Neural cell (in vitro differentiated cells): ENCODE measurements at regions not wholly inside any gene's neighbourhood (a gene's known extent, or its start where the extent isn't known, plus 50 kb on each side); places are given as distances from the start of the nearest gene placed in this dataset.

Source experiments
- H2AFZ ChIP-seq: fragments of 200-600, 300-800 bp; sonication (generic), shearing (Covaris generic); 2 replicates; pipeline ENCODE4 v1.6.0; 2014; ENCODE audit warnings: low read depth, mild to moderate bottlenecking, antibody characterized with exemption, low read length, moderate library complexity
- H3F3A ChIP-seq: fragments of 200-600 bp; shearing (Covaris generic); 2 replicates; pipeline ENCODE4 v1.6.1; 2016; ENCODE audit warnings: mild to moderate bottlenecking, moderate library complexity, mixed read lengths, antibody characterized with exemption, low read length; ENCODE audit not compliant: insufficient read depth, poor library complexity, severe bottlenecking
- H3K27ac ChIP-seq: fragments of 200-600, 300-800 bp; sonication (generic), shearing (Covaris generic); 2 replicates; pipeline ENCODE4 v1.5.1; 2014; ENCODE audit warnings: mild to moderate bottlenecking, low read length, moderate library complexity
- H3K27me3 ChIP-seq: fragments of 300-800, 200-600 bp; sonication (generic), shearing (Covaris generic); 2 replicates; pipeline ENCODE4 v1.6.0; 2014; ENCODE audit warnings: mild to moderate bottlenecking, low read depth, low read length, moderate library complexity; ENCODE audit not compliant: insufficient read depth
- H3K36me3 ChIP-seq: fragments of 300-800, 200-600 bp; sonication (generic), shearing (Covaris generic); 2 replicates; pipeline ENCODE4 v1.5.1; 2014; ENCODE audit warnings: mild to moderate bottlenecking, antibody characterized with exemption, low read length, moderate library complexity; ENCODE audit not compliant: insufficient read depth
- H3K4me2 ChIP-seq: fragments of 300-800, 200-600 bp; sonication (generic), shearing (Covaris generic); 2 replicates; pipeline ENCODE4 v1.6.0; 2014; ENCODE audit warnings: mild to moderate bottlenecking, low read length
- H3K4me3 ChIP-seq: fragments of 300-800, 200-600 bp; sonication (generic), shearing (Covaris generic); 2 replicates; pipeline ENCODE4 v1.5.1; 2014; ENCODE audit warnings: mild to moderate bottlenecking, low read length, moderate library complexity
- H3K79me2 ChIP-seq: fragments of 200-600 bp; shearing (Covaris generic); replicated peaks from 2 replicates; pipeline ENCODE4 v1.6.0; 2014; ENCODE audit warnings: mild to moderate bottlenecking, low read length, moderate library complexity; ENCODE audit not compliant: insufficient read depth
- H3K9ac ChIP-seq: fragments of 300-800, 200-600 bp; sonication (generic), shearing (Covaris generic); 2 replicates; pipeline ENCODE4 v1.6.1; 2016; ENCODE audit warnings: mild to moderate bottlenecking, low read length, mixed read lengths
- H3K9me2 ChIP-seq: fragments of 200-600 bp; shearing (Covaris generic); 2 replicates; pipeline ENCODE4 v1.6.1; 2016; ENCODE audit warnings: mild to moderate bottlenecking, low read length, mixed read lengths; ENCODE audit not compliant: insufficient read depth
- H3K9me3 ChIP-seq: fragments of 200-600, 300-800 bp; sonication (generic), shearing (Covaris generic); 2 replicates; pipeline ENCODE4 v1.6.1; 2016; ENCODE audit warnings: mild to moderate bottlenecking, mixed run types, low read length, moderate library complexity, mixed read lengths
- H4K20me1 ChIP-seq: fragments of 200-600 bp; shearing (Covaris generic); 2 replicates; pipeline ENCODE4 v1.6.1; 2016; ENCODE audit warnings: mild to moderate bottlenecking, mixed run types; ENCODE audit not compliant: insufficient read depth
- EP300 ChIP-seq: fragments of 450-650 bp; conservative IDR thresholded peaks from 2 replicates; pipeline ENCODE4 v1.6.1; 2014; ENCODE audit warnings: antibody characterized with exemption, mild to moderate bottlenecking, moderate library complexity; ENCODE audit not compliant: poor library complexity, severe bottlenecking
- EZH2 ChIP-seq: fragments of 200-600, 300-800 bp; shearing (Covaris generic), sonication (generic); IDR thresholded peaks from 2 replicates; pipeline ENCODE4 v1.6.1; 2014; ENCODE audit warnings: antibody characterized with exemption, low read length, borderline replicate concordance, mild to moderate bottlenecking; ENCODE audit not compliant: insufficient read depth, poor library complexity, severe bottlenecking
- MXI1 ChIP-seq: fragments of 450-650 bp; conservative IDR thresholded peaks from 2 replicates; pipeline ENCODE4 v1.6.1; 2014; ENCODE audit warnings: antibody characterized with exemption, mild to moderate bottlenecking; ENCODE audit not compliant: poor library complexity, severe bottlenecking
- POLR2AphosphoS5 ChIP-seq: IDR thresholded peaks from 2 replicates; pipeline ENCODE4 v1.6.1; 2012
- RAD21 ChIP-seq: fragments of 450-650 bp; conservative IDR thresholded peaks from 2 replicates; pipeline ENCODE4 v1.6.1; 2014; ENCODE audit warnings: antibody characterized with exemption, mild to moderate bottlenecking, moderate library complexity
- SMC3 ChIP-seq: fragments of 450-650 bp; conservative IDR thresholded peaks from 2 replicates; pipeline ENCODE4 v1.6.1; 2014; ENCODE audit warnings: antibody characterized with exemption, mild to moderate bottlenecking, moderate library complexity; ENCODE audit not compliant: poor library complexity
- TAF1 ChIP-seq: IDR thresholded peaks from 2 replicates; pipeline ENCODE4 v1.6.1; 2012; ENCODE audit warnings: low read depth
- TF ChIP-seq, protein P1 (sequence below): fragments of 450-650 bp; IDR thresholded peaks from 2 replicates; pipeline ENCODE4 v1.5.1; 2014; ENCODE audit warnings: antibody characterized with exemption, mild to moderate bottlenecking, moderate library complexity; ENCODE audit not compliant: poor library complexity, severe bottlenecking
- TF ChIP-seq, protein P2 (sequence below): IDR thresholded peaks from 2 replicates; pipeline ENCODE4 v1.6.1; 2012; ENCODE audit warnings: borderline replicate concordance

DNA sequence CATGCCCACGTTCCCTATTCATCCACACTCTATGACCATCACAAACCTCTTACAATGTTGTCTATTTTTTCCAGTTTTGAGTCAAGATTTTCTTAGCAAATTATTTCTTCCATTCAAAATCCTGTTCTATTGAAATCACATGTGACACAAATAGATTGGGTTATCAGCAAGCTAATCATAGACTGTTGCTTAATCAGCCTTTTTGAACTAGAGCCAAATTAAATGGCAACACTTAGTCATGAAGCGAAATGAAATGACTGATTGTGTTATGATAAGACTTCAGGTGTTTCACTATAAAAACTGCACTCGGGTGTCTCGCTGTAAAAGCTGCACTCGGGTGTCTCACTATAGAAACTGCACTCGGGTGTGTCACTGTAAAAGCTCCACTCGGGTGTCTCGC, 890.0 kb upstream of the FRG1 start:
- Histone ChIP-seq H3K4me2 (no peak overlapping the region), H4K20me1 (no peaks in the 10 kb centered on the region), H3K27ac (no peak overlapping the region), H3F3A (no peaks in the 10 kb centered on the region), H2AFZ (no peak overlapping the region), H3K27me3 (no peaks in the 10 kb centered on the region), H3K9ac (no peak overlapping the region), H3K9me3 (no peaks in the 10 kb centered on the region), H3K79me2 (no peaks in the 10 kb centered on the region), H3K4me3 (no peak overlapping the region), H3K9me2 (no peaks in the 10 kb centered on the region), H3K36me3 (no peaks in the 10 kb centered on the region)
- no peak for TF ChIP-seq EZH2
- no peak for TF ChIP-seq POLR2AphosphoS5
- TF ChIP-seq SMC3, result no peak
- TF ChIP-seq EP300, result no peak
- no peak for TF ChIP-seq RAD21
- TF ChIP-seq, protein P1, sequence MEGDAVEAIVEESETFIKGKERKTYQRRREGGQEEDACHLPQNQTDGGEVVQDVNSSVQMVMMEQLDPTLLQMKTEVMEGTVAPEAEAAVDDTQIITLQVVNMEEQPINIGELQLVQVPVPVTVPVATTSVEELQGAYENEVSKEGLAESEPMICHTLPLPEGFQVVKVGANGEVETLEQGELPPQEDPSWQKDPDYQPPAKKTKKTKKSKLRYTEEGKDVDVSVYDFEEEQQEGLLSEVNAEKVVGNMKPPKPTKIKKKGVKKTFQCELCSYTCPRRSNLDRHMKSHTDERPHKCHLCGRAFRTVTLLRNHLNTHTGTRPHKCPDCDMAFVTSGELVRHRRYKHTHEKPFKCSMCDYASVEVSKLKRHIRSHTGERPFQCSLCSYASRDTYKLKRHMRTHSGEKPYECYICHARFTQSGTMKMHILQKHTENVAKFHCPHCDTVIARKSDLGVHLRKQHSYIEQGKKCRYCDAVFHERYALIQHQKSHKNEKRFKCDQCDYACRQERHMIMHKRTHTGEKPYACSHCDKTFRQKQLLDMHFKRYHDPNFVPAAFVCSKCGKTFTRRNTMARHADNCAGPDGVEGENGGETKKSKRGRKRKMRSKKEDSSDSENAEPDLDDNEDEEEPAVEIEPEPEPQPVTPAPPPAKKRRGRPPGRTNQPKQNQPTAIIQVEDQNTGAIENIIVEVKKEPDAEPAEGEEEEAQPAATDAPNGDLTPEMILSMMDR, result no peak
- no peak for TF ChIP-seq MXI1
- TF ChIP-seq, protein P2, sequence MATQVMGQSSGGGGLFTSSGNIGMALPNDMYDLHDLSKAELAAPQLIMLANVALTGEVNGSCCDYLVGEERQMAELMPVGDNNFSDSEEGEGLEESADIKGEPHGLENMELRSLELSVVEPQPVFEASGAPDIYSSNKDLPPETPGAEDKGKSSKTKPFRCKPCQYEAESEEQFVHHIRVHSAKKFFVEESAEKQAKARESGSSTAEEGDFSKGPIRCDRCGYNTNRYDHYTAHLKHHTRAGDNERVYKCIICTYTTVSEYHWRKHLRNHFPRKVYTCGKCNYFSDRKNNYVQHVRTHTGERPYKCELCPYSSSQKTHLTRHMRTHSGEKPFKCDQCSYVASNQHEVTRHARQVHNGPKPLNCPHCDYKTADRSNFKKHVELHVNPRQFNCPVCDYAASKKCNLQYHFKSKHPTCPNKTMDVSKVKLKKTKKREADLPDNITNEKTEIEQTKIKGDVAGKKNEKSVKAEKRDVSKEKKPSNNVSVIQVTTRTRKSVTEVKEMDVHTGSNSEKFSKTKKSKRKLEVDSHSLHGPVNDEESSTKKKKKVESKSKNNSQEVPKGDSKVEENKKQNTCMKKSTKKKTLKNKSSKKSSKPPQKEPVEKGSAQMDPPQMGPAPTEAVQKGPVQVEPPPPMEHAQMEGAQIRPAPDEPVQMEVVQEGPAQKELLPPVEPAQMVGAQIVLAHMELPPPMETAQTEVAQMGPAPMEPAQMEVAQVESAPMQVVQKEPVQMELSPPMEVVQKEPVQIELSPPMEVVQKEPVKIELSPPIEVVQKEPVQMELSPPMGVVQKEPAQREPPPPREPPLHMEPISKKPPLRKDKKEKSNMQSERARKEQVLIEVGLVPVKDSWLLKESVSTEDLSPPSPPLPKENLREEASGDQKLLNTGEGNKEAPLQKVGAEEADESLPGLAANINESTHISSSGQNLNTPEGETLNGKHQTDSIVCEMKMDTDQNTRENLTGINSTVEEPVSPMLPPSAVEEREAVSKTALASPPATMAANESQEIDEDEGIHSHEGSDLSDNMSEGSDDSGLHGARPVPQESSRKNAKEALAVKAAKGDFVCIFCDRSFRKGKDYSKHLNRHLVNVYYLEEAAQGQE, result no peak
- no peak for TF ChIP-seq TAF1

DNA sequence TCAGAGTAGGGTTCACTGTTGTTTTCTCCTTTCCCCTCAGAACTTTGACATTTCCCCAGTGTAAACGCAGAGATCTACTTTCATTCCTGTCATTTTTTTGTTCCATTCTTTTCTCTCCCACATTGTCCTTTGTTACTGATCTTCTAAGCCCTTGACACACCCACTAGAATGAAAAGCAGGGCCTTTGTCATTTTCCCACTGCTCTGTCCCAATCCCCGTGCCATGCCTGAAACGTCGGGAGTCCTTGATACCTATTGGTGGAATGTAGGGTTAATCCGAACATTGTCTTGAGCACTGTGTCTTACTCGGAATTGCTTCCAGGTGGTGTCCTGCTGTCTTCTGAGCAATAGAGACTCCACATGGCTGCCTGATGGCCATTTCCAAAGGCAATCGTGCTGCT, 887.1 kb upstream of the FRG1 start:
- H3K9me2 ChIP-seq, result no peaks in the 10 kb centered on the region
- no peaks in the 10 kb centered on the region for H4K20me1 ChIP-seq
- no peak overlapping the region for H3K27ac ChIP-seq

More for the DNA sequence above, 887.1 kb upstream of the FRG1 start:
- no peaks in the 10 kb centered on the region for H3K36me3 ChIP-seq
- TF ChIP-seq, protein P2, result no peak
- TF ChIP-seq EP300 (no peak), MXI1 (no peak), EZH2 (no peak), POLR2AphosphoS5 (no peak), SMC3 (no peak)
- TF ChIP-seq, protein P1, result no peak
- no peak overlapping the region for H2AFZ ChIP-seq
- H3K27me3 ChIP-seq, result no peaks in the 10 kb centered on the region
- H3F3A ChIP-seq, result no peaks in the 10 kb centered on the region
- no peaks in the 10 kb centered on the region for H3K9me3 ChIP-seq
- H3K4me3 ChIP-seq, result no peak overlapping the region
- H3K9ac ChIP-seq, result no peak overlapping the region
- H3K4me2 ChIP-seq, result no peak overlapping the region
- H3K79me2 ChIP-seq, result no peaks in the 10 kb centered on the region
